Fibroblast of skin of left biceps (primary cell): ENCODE measurements at regions not wholly inside any gene's neighbourhood (a gene's known extent, or its start where the extent isn't known, plus 50 kb on each side); places are given as distances from the start of the nearest gene placed in this dataset.

Source experiments
- DNase-seq, 2 experiments: peaks; one replicate each; pipeline ENCODE4 v3.0.0-alpha.2; 2013; ENCODE audit warnings: low read depth in 2 of 2

DNA sequence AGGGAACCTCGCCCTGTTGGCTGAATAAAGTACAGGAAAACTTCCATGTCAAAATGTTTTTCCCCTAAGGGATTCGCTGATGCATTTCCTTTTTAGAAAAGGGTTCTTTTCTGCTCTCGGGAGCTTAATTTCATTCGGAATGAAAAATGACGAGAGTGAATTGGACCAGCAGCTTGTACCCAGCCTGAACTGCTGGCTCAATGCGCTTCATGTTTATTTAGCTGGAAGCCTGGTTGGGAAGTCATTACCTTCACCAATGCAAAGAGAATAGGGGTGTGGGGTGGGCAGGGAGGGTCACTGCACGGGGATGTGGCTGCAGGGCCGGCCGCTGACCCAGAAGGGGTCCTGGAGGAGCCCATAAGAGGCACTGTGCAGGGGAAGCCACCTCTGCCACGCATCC is 207.7 kb downstream of the ENGASE start:
- DNase-seq = no peak

DNA sequence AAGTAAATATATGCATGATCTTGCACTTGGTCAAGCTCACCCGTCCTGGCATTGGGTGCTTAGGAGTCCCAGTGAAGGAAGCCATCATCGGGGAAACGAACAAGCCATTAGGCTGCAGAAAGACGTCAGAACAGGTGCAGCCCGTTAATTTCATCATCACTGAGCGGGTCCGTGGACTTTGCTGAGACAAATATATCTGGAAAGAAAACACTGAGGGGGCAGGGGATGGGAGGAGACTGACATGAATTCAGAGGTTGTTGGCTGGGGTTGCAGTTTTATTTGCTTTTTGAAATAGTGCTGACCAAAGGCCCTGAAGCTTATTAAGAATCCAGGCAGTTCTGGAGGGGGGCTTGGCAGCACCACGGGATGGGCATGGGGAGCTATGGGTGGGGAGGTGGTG is 207.2 kb downstream of the ENGASE start:
- DNase-seq = no peak

DNA sequence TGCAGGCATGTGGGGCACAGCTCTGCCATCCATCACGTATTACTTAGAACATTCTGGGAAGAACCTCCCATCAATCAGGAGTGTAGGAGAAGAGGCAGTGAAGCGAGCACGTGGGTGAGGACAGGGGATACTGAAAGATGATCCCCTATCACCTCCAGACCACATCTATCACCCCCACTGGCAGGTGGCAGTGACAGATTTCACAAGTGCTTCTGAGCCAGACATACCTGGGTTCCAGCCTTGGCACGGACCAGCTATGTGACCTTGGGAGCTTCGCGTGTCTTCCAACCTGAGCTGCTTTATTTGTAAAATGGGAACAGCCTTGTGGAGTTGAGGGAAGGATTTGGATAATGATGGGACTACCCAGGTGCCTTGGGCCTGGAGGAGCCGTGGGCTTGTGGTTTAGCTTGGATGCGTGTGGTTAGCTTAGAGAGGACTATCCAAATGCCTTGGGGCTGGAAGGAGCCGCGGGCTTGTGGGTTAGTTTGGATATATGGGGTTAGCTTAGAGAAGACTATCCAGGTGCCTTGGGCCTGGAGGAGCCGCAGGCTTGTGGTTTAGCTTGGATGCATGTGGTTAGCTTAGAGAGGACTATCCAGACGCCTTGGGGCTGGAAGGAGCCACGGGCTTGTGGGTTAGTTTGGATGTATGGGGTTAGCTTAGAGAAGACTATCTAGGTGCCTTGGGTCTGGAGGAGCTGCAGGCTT is 206.4 kb downstream of the ENGASE start:
- DNase-seq = no peak

DNA sequence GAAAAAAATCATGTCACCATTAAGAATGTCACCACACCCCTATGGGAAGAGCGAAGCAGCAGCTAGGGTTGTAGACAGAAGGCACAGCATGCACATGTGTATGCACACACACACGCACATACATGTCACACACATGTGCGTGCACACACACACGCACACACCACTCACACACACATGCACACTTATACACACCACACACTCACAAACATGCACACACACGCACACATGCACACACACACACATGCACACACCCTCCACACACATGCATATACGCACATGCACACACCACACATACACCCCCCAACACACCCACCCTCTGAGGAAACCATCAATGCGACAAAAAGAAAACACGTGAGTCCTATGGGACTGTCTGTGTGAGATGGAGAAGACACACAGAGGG is 205.4 kb downstream of the ENGASE start:
- DNase-seq = no peak

DNA sequence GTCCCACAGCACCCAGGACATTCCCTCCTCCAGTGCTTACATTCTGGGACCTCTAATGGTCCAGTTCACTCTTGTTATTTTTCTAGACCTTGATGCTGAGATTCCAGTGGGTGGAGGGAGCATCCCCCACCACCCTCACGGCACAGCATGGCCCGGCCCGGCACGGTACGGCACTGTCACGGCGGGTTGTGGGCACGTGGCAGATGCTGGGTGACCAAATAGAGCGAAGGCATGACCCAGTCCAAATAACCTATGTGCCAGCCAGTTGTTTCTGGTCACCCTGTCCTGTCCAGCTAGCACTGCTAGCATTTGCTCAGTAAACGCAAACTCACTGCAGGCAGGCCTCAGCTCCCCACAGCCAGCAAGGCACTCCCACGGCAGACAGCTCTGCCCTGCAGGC is 204.7 kb downstream of the ENGASE start:
- no peak for DNase-seq

DNA sequence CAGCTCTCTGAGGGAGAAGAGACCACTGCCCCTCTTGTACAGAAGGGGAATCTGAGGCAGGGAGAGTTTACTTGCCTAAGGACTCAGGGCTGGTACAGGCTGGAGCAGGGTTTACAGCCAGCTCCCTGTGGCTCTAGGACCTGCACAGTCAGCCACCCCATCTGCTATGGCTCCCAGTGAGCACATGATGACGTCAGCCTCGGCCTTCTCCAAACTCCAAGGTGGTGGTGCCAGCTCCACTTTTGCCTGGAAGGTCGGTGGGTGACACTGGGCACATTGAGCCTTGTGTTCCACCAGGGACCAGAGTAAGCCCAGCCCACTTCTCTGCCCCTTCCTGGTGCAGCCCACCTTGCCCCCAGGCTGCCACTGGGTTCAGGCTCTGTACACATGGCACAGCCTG is 202.2 kb downstream of the ENGASE start:
- DNase-seq = no peak

DNA sequence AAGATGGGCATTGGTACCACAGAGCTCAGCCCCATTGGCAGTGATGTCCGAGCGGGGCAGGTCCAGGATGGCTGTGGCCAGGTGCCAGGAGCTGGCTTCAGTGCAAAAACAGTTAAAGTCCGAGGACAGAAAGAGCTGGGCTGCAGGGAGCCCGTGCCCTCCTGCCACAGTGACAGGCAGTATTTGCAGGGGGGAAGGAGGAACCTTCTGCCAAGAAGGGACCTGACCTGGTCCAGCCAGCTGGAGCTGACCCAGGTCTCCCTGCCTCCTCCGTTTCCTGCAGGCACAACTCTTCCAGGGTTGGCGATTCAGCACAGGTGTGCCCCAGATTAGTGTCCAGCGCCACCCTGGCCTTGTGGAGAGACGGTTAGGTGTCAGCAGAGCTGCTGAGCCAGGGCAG is 199.0 kb downstream of the ENGASE start:
- no peak for DNase-seq

DNA sequence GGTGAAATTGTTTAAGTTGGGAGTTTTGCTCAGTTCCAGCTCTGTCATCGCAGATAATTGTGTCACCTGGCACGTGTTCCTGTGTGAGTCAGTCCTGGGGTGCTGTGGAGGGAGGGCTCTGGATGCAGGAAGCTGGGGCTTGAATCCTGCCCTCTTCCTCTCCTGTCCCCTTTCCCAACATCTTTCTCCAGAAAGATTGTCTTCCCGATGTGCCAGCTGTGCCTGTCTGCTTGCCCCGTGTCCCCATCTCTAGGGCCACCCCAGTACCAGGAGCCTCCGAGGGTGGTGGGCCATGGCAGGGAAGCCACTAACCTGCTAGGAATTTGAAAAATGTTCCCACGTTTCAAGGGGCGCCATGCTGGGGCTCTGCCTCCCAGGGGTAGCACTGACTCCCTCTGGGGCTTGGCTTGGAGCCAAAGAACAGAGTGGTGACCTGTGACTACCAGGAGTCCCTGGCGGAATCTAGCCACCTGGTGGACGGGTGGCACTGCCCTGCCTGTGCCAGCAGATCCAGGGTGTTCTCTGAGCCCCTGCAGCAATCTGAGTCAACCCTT is 198.1 kb downstream of the ENGASE start:
- no peak for DNase-seq

DNA sequence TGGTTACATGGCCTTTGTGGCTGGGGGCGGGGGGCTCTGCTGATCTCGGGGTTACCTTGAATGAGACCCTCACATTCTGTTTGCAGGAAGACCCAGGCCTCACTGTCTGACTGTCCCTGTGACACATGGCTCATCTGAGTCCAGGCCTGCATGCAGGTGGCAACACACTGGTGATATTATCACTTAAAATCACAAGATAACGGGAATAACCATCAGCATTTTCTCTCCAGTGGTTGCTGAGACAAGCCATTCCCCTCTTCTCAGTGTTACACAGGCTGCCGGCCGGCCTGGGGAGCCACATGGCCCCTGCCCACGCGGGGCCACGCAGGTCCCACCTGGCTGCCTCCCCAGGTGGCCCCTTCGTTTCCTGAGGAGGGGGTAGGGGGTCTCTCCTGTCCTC is 197.6 kb downstream of the ENGASE start:
- no peak for DNase-seq

DNA sequence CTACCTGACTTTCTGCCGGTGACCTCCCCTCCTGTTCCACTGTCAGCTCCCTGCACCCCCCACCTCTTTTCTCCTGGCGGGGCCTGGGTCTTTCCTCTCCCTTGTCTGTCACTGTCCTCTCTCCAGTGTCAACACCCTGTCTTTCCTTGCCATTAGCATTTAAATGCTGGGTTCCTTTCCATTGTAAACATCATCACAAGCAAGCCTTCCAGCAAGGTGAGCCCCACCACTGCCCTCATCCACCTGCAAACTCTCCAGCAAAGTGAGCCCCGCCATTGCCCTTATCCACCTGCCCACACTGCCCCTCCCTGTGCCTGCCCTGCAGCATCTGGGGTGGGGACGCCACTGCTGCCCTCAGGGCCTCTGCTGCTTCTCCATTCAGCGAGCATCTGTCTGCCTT is 195.0 kb downstream of the ENGASE start:
- DNase-seq = no peak

DNA sequence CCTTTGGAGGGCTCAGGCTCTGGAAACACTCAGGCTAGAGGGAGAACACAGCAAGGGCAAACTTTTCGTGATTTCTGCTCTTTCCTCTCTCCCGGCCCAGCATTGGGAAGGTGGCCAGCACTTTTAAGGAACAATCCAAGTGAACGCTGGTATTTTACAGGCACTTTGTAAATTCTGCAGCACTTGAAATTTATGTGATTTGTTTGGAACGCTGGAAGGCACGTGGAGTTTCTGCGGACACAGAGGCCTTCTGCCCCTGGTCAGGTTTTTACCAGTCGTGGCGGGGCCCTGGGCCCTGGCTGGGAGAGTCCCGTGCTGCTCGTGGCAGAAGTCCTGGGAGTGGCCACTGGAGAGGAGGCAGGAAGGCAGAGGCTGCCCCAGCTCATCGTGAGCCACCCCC is 188.6 kb downstream of the ENGASE start:
- no peak for DNase-seq

DNA sequence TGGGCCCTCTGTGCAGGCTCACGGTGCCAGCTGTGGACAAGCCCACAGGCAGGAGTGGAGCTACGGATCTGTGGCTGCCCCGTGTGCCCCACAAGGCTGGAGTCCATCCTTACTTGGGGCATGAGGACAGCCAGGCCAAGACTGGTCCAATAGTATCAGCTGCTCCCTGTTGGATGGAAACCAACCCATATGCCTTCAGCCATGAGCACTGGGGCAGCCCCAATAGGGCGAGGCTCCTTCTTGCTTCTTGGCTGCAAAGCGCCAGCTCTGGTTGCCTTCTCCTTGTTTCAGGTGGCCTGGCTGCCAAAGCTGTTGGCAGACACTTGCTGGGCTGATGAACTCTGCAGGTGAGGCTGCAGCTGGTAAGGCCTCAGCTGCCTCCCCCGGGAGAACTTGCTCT is 188.0 kb downstream of the ENGASE start:
- DNase-seq = no peak

DNA sequence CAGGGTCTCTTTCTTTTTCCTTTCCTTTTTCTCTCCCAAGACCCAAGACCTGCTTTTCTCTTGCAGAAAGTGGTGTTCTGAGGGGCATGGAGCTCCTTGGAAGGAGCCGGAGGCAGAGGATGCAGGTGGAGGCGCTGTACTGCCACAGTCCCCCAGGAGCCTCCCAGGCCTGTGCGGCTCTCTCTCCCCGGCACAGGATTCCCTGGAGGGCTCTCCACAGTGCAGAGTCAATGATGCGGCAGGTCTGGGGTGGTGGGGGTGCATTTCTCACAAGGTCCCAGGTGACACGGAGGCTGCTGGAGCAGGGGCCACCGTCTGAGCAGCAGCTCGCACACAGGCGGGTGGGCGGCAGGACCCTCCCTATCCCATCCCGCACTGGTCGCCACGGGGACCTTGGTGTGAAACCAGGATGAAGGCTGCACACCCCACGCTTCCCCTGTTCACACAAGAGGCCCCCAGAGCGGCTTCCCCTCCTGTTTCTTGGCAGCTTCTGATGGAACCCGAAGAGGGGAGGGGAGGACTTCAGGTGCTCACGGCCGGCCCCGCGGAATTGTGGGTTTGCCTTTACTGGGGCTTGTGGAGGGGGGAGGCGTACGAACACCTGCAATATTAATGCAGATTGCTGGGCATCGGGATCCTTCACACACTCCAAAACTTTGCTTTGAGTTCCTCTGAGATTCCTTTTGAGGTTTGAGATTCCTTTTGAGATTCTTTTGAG is 186.9 kb downstream of the ENGASE start:
- DNase-seq = no peak

DNA sequence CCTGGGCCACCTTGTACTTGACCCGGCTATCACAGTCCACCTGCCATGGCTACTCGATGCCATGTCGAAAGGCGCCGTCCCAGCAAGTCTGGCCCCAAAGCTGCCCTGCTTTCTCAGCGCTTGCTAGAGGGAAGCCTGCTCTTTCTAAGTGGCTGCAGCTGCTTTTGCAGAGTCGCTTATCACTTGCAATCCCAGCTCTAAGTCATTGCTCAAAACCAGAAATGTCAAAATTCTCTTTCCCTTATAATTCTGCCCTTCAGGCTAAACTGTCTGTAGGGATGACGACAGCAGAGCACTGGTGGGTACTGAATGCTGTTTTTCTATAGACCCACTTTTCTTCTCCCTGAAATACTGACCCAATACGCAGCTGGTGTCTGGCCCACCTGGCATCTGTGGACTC is 184.2 kb downstream of the ENGASE start:
- DNase-seq = no peak

DNA sequence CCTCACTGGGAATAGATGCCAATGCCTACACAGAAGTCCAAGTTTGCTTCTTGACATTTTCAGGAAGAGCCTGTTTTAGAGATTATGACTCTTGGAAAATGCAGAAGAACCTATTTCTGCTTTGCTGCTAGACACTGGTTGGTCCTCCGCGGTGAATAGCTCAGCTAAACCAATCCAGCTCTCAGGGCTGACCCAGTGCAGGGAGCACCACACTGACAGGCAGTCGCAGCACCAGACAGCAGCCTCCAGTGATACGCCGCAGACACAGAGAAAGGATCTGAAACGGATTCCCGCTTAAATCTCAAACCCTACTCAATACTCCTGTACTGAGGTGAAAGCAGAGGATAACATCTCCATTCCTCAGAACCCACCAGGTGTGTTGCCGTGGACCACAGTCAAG is 183.4 kb downstream of the ENGASE start:
- no peak for DNase-seq

DNA sequence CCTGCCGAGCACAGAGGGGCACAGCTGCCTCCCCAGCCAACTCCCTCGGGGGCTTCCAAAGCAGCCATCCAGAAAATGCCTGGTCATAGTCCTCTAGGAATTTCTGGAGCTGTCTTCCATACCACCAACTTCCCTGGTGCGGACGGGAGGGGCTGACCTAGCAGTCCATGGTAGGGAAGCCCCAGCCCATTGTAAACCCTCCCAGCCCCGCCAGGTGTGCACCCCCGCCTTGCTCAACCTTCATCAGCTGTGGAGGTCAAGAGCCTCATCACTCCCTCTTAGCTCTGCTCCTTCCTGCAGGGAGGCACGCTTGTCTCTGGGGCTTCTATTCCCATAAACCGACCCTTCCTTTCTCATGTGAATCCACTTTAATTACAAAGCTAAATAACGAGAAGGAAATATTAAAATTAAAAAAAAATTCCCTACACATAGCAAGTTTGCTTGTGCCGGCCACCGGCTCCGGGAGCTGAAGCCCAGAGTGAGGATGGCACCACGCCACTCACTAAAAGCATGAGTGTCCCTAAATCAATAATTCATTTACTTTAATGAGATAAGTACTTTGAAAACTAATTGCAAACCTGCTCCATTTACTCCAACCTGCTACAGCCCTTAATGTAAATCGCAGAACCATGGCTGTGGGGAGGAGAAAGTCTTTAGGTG is 181.4 kb downstream of the ENGASE start:
- no peak for DNase-seq

DNA sequence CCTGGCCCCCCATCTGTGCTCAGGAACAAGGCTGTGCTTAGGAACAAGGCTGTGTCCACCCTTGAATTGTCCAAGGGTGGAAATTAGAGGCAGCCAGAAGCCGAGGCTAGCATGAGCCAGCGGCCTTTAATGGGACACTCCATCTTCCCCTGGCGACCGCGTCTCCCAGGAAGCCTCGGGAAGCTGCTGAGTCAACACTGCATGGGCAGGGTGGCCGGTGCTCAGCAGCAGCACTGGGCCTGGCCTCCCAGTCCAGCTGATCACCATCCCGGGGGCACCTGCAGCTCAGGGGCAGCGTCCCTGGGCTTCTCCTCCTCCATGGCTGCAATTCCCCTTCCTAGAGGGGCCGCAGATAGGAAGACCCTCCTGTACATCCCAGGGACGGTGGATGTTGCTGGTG is 180.8 kb downstream of the ENGASE start:
- no peak for DNase-seq

DNA sequence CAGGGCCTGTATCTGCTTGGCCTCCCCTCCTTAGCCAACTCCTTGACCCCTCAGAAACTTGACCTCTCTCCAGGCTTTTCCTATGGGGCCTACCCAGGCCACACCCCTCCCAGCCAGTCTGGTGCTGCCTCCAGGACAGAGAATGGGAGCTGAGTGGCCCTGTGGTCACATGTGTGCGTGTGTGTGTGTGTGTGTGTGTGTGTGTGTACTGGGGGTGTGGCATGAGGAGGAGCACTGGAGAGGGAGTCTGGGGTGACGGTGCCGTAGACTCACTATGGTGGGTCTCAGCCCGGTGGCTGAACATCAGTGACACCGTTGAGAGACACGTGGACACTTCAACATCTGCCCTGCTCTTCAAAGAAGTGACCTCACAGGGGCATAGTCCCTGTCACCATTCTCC is 180.4 kb downstream of the ENGASE start:
- DNase-seq = no peak

DNA sequence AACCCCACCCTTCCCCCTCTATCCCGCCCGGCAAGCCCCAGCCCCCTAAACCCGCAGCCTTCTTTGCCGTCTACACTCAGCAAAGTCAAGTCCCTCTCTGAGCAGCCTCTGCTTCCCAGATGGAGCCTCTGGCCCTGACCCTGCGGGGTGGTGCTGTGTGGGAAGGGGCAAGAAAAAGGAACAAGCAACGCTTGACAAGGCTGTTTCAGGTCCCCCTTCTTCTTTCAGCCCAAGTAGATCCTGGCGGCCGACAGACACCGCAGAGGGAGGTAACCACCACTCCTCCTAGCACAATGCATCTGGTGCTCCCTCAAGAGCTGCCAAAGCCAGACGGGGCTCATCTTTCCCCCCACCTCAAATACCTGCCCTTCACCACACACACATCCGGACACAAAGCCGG is 178.3 kb downstream of the ENGASE start:
- DNase-seq = no peak

DNA sequence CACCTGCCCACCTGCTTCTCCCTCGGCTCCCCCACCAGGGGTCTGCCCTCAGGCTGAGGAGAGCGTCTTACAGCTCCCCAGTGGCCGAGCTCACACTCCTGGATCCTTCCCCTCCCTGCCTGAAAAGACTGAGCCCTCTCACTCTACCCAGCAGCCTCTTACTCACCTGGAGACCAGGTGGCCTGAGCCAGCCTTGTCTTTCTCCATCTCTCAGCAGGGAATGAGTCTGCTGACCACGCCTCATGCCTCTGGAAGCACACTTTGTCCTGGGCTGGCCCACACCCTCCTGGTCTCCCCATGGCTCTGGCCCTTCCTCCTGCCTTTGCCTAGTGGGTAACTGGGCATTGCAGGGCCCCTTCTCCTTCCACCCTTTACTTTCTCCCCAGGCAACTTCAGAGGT is 177.2 kb downstream of the ENGASE start:
- no peak for DNase-seq

DNA sequence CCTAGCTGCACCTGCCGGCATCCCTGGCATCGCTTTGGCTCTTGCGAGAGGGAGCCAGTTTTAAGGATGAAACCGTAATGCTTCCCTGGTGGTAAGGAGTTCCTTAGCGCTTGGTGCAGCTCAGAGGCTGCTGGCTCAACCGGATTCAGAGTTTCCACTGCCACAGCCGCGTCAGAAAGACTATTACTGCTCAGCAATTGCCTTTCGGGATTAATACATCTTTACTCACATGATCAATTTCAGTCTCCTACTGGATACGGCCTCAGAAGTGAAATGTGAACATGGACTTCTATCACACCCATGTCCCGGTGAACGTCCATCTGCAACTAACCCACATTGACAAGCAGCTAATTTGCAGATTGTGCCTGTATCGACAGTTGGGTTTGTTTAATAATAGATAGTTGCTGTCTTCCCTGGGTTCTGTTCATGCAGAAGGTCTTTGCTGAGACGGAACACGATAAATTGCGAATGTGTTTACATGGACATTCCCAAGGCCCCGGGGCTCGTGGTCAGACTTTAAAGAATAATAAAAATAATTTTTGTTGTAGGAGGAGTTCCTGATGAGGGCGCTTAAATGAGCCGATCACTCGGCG is 175.4 kb downstream of the ENGASE start:
- DNase-seq = no peak

DNA sequence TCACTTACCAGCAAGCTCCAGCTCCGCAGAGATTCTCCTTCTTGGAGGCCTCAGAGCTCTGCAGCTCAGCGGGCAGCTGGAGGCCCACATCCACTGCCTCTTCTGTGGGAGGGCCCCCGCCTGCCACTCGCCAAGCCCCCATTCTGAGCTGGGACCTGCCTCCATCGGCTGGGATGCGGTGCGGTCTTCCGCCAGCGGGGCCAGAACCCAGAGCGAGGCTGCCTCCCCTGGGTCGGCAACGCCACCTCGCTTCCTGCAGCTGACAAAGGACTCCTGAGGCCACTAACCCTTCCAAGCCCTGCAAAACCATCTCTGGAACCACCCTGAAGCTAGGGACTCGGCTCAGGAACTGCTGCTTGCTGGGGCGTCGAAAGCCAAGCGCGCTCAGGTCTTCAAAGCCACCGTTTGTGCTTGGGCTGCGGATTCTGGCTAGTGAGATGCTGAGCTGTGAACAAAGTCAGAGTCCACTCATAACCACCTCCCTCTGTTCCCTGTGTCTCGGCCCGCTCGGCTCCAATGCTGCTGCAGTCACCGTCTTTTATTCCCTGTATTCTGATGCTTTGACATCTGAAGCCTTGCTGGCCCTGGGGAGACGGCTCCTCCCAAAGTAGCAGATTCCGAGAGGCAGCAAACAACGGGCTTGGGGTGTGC is 174.3 kb downstream of the ENGASE start:
- DNase-seq = no peak
